Loucy (cell line): ENCODE measurements at regions not wholly inside any gene's neighbourhood (a gene's known extent, or its start where the extent isn't known, plus 50 kb on each side); places are given as distances from the start of the nearest gene placed in this dataset.

Source experiments
- H2AFZ ChIP-seq: fragments of 200-600 bp; sonication (generic); 2 replicates; pipeline ENCODE4 v1.6.0; 2016; ENCODE audit warnings: antibody characterized with exemption, mild to moderate bottlenecking, low read length, moderate library complexity
- H3F3A ChIP-seq: fragments of 200-600 bp; 2 replicates; pipeline ENCODE4 v1.6.0; 2016; ENCODE audit warnings: antibody characterized with exemption, low read depth, mild to moderate bottlenecking
- H3K27me3 ChIP-seq: fragments of 200-600 bp; sonication (generic); 2 replicates; pipeline ENCODE4 v1.6.1; 2014; ENCODE audit warnings: low read length, mild to moderate bottlenecking; ENCODE audit not compliant: insufficient read depth, poor library complexity, severe bottlenecking
- H3K36me3 ChIP-seq: fragments of 200-600 bp; sonication (generic); 2 replicates; pipeline ENCODE4 v1.6.1; 2016; ENCODE audit warnings: low read length; ENCODE audit not compliant: insufficient read depth
- H3K4me1 ChIP-seq: fragments of 200-600 bp; sonication (generic); 2 replicates; pipeline ENCODE4 v1.5.1; 2014; ENCODE audit warnings: low read length, mild to moderate bottlenecking; ENCODE audit not compliant: insufficient read depth, poor library complexity, severe bottlenecking
- H3K4me2 ChIP-seq: fragments of 200-600 bp; sonication (generic); 2 replicates; pipeline ENCODE4 v1.6.0; 2014; ENCODE audit warnings: antibody characterized with exemption, low read length, low read depth, mild to moderate bottlenecking; ENCODE audit not compliant: poor library complexity, severe bottlenecking
- H3K4me3 ChIP-seq: fragments of 200-600 bp; sonication (generic); 2 replicates; pipeline ENCODE4 v1.5.1; 2014; ENCODE audit warnings: low read length, mild to moderate bottlenecking, mixed read lengths; ENCODE audit not compliant: poor library complexity, severe bottlenecking
- H3K79me2 ChIP-seq: fragments of 200-600 bp; sonication (generic); 2 replicates; pipeline ENCODE4 v1.6.1; 2014; ENCODE audit warnings: low read length; ENCODE audit not compliant: insufficient read depth
- H3K9ac ChIP-seq: fragments of 200-600 bp; sonication (generic); 2 replicates; pipeline ENCODE4 v1.6.0; 2014; ENCODE audit warnings: mild to moderate bottlenecking, low read depth, low read length, moderate library complexity; ENCODE audit not compliant: poor library complexity, severe bottlenecking
- H3K9me2 ChIP-seq: fragments of 200-600 bp; sonication (generic); replicated peaks from 2 replicates; pipeline ENCODE4 v1.6.1; 2016; ENCODE audit warnings: low read depth, low read length, mixed read lengths
- H3K9me3 ChIP-seq: fragments of 200-600 bp; sonication (generic); 2 replicates; pipeline ENCODE4 v1.6.1; 2014; ENCODE audit warnings: mild to moderate bottlenecking, antibody characterized with exemption, low read length, low read depth; ENCODE audit not compliant: insufficient read depth
- H4K20me1 ChIP-seq: fragments of 200-600 bp; sonication (generic); 2 replicates; pipeline ENCODE4 v1.6.0; 2014; ENCODE audit warnings: antibody characterized with exemption, low read length, mild to moderate bottlenecking; ENCODE audit not compliant: insufficient read depth, poor library complexity, severe bottlenecking
- CTCF ChIP-seq: fragments of 200-600 bp; sonication (generic); conservative IDR thresholded peaks from 2 replicates; pipeline ENCODE4 v1.5.1; 2014; ENCODE audit warnings: mild to moderate bottlenecking, antibody characterized with exemption, low read length
- EZH2phosphoT487 ChIP-seq: fragments of 200-600 bp; IDR thresholded peaks from 2 replicates; pipeline ENCODE4 v1.6.1; 2018; ENCODE audit warnings: antibody characterized with exemption, mild to moderate bottlenecking, moderate library complexity, borderline replicate concordance

GRCh38 chr1:165075725-165076370, 280.7 kb downstream of the LMX1A start:
- no peak for TF ChIP-seq EZH2phosphoT487
- TF ChIP-seq CTCF = peak; percentile 72
- H3F3A ChIP-seq = no peaks in the 10 kb centered on the region

GRCh38 chr1:165073185-165074007, 283.1 kb downstream of the LMX1A start:
- H3K9ac ChIP-seq = no peak overlapping the region
- H3K36me3 ChIP-seq = no peaks in the 10 kb centered on the region
- H3K4me1 ChIP-seq = no peaks in the 10 kb centered on the region
- no peak for TF ChIP-seq EZH2phosphoT487
- peak; percentile 71 for TF ChIP-seq CTCF
- no peak overlapping the region for H2AFZ ChIP-seq
- H3K4me3 ChIP-seq = no peak overlapping the region
- H3F3A ChIP-seq = no peaks in the 10 kb centered on the region
- H3K9me3 ChIP-seq = no peaks in the 10 kb centered on the region
- no peaks in the 10 kb centered on the region for H3K9me2 ChIP-seq
- H4K20me1 ChIP-seq = no peaks in the 10 kb centered on the region
- no peaks in the 10 kb centered on the region for H3K27me3 ChIP-seq
- no peaks in the 10 kb centered on the region for H3K79me2 ChIP-seq
- H3K4me2 ChIP-seq = no peak overlapping the region

More at GRCh38 chr1:165075725-165076370, 280.7 kb downstream of the LMX1A start:
- no peaks in the 10 kb centered on the region for H3K9me2 ChIP-seq
- no peaks in the 10 kb centered on the region for H3K4me1 ChIP-seq
- peak overlapping the region; percentile 84 for H2AFZ ChIP-seq
- H3K4me2 ChIP-seq = no peak overlapping the region
- no peaks in the 10 kb centered on the region for H3K36me3 ChIP-seq
- H3K27me3 ChIP-seq = no peaks in the 10 kb centered on the region
- no peaks in the 10 kb centered on the region for H3K9me3 ChIP-seq
- H3K4me3 ChIP-seq = no peak overlapping the region
- H3K79me2 ChIP-seq = no peaks in the 10 kb centered on the region
- no peaks in the 10 kb centered on the region for H4K20me1 ChIP-seq
- H3K9ac ChIP-seq = no peak overlapping the region

GRCh38 chr1:165070675-165071074, 285.8 kb downstream of the LMX1A start:
- Histone ChIP-seq H3K4me1 (no peaks in the 10 kb centered on the region), H3F3A (no peaks in the 10 kb centered on the region), H3K9ac (no peak overlapping the region), H3K4me2 (no peak overlapping the region), H3K79me2 (no peaks in the 10 kb centered on the region), H3K27me3 (no peaks in the 10 kb centered on the region), H3K9me3 (no peaks in the 10 kb centered on the region), H3K4me3 (no peak overlapping the region), H3K9me2 (no peaks in the 10 kb centered on the region), H2AFZ (no peak overlapping the region), H4K20me1 (no peaks in the 10 kb centered on the region), H3K36me3 (no peaks in the 10 kb centered on the region)
- TF ChIP-seq CTCF = no peak
- TF ChIP-seq EZH2phosphoT487 = no peak
